ENCODE measurements at regions not wholly inside any gene's neighbourhood (a gene's known extent, or its start where the extent isn't known, plus 50 kb on each side); places are given as distances from the start of the nearest gene placed in this dataset.
"Not testable (repeated sequence)": the region's sequence is repeated elsewhere in the genome, so short reads cannot be mapped to it uniquely, and the experiment has no call there.

- Histone ChIP-seq H3K27ac (no peak overlapping the region), H3K36me3 (no peaks in the 10 kb centered on the region), H3K9me3 (replicated peaks) (no peaks in the 10 kb centered on the region), H3K27me3 (no peaks in the 10 kb centered on the region), H3K4me3 (no peak overlapping the region), H3K4me1 (no peaks in the 10 kb centered on the region)
- no peak for DNase-seq
Measured at GRCh38 chr15:55126111-55126510, 70.6 kb downstream of the RSL24D1 start.

- no peaks in the 10 kb centered on the region for H3K27me3 ChIP-seq
- no peak overlapping the region for H3K4me3 ChIP-seq
- no peak overlapping the region for H3K27ac ChIP-seq
- no peaks in the 10 kb centered on the region for H3K9me3 ChIP-seq (replicated peaks)
- no peak for DNase-seq
- H3K36me3 ChIP-seq, result no peaks in the 10 kb centered on the region
- H3K4me1 ChIP-seq, result no peaks in the 10 kb centered on the region
Measured at GRCh38 chr15:55124616-55125015, 72.1 kb downstream of the RSL24D1 start.

GRCh38 chr15:55118344-55118870, 78.3 kb downstream of the RSL24D1 start:
- no peaks in the 10 kb centered on the region for H3K4me1 ChIP-seq
- no peak for DNase-seq

GRCh38 chr15:55116636-55117035, 80.1 kb downstream of the RSL24D1 start:
- Histone ChIP-seq H3K36me3 (no peaks in the 10 kb centered on the region), H3K4me3 (no peak overlapping the region), H3K4me1 (no peaks in the 10 kb centered on the region), H3K27ac (no peak overlapping the region), H3K27me3 (no peaks in the 10 kb centered on the region), H3K9me3 (replicated peaks) (no peaks in the 10 kb centered on the region)
- DNase-seq, result no peak

More at GRCh38 chr15:55118344-55118870, 78.3 kb downstream of the RSL24D1 start:
- Histone ChIP-seq H3K27me3 (no peaks in the 10 kb centered on the region), H3K9me3 (replicated peaks) (no peaks in the 10 kb centered on the region), H3K36me3 (no peaks in the 10 kb centered on the region), H3K4me3 (no peak overlapping the region), H3K27ac (no peak overlapping the region)

GRCh38 chr15:55113736-55114135, 83.0 kb downstream of the RSL24D1 start:
- H3K4me1 ChIP-seq, result no peaks in the 10 kb centered on the region
- H3K27ac ChIP-seq, result no peak overlapping the region
- no peaks in the 10 kb centered on the region for H3K9me3 ChIP-seq (replicated peaks)
- H3K27me3 ChIP-seq, result no peaks in the 10 kb centered on the region
- H3K36me3 ChIP-seq, result no peaks in the 10 kb centered on the region
- DNase-seq, result peak; percentile 31 to 58
- no peak overlapping the region for H3K4me3 ChIP-seq

DNA sequence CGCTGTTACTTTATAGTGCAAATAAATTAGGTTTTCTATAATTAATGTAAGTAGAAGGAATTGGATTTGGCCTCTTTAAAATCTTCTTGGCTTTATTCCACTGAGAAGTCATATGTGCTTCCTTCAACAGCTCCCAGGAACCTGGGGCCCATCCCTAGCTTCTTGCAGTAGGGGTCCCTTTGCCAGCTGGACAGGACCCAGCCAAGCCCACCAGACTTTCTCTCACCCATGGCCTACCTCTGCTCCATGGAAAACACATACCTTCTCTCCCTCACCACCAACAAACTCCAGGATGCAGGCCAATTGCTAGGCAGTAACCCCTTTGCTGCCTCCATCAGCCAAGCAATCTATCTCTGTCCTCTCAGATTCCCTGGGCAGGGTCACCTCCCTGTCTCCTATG, 84.0 kb downstream of the RSL24D1 start:
- H3K27ac ChIP-seq, result no peak overlapping the region
- H3K9me3 ChIP-seq (replicated peaks), result no peaks in the 10 kb centered on the region
- H3K4me3 ChIP-seq, result no peak overlapping the region
- H3K27me3 ChIP-seq, result 0 out of 2 replicates have a peak, but pooled peaks cover 3% of the 10 kb centered on the region
- H3K4me1 ChIP-seq, result no peaks in the 10 kb centered on the region
- no peak for DNase-seq
- no peaks in the 10 kb centered on the region for H3K36me3 ChIP-seq

DNA sequence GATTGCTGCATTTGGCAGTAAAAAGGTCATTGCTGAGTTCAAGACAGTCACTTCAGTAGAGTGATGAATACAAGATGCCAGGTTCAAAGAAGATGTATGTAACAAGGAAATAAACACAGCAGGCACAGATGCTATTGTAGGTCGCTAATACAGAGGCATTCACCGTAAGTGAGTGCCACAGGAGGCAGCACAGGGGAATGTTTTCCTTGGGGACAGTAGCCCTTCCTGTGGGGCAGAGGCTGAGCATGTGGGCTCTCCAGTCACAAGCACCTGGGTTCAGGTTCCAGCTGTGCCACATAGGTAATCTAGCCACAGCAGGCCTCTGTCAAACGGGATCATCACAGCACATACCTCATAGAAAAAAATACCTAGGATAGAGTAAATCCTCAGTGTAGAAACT, 86.3 kb downstream of the RSL24D1 start:
- Histone ChIP-seq H3K27ac (no peak overlapping the region), H3K4me3 (no peak overlapping the region), H3K4me1 (no peaks in the 10 kb centered on the region), H3K27me3 (0 out of 2 replicates have a peak, but pooled peaks cover 7% of the 10 kb centered on the region), H3K9me3 (replicated peaks) (no peaks in the 10 kb centered on the region), H3K36me3 (no peaks in the 10 kb centered on the region)
- DNase-seq, result no peak

DNA sequence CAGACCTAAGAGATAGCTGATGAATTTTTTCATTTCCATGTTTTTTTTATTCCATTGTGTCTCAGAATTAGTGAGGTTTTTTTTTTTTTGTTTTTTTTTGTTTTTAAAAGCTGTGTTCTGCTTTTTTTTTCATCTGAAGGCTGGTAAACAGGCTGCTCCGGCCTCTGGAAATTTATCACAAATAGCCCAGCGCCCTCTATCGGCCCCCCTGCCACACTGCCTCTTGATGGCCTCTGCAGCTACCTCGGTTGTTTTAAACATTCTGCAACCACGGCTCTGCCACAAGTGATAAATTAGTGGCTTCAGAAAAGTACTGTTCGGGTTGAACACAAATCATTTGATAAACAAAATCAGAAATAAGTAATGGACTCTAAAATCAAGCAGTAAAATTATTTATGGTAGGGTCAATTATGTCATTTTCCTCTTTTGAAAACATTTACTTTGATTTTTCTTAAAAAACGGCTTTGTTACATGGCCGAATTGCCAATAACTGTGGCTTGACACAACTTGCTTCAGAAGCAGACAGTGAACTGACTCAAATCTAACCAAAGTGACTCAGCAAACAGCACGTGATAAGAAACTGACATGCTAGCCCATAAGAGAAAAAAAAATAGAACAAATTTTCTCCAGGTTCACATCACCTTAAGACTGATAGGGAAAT, 87.8 kb downstream of the RSL24D1 start:
- no peaks in the 10 kb centered on the region for H3K9me3 ChIP-seq (replicated peaks)
- DNase-seq, result peak; percentile 46 to 72
- H3K4me3 ChIP-seq, result no peak overlapping the region
- no peak overlapping the region for H3K27ac ChIP-seq
- H3K27me3 ChIP-seq, result 0 out of 2 replicates have a peak, but pooled peaks cover 7% of the 10 kb centered on the region
- no peaks in the 10 kb centered on the region for H3K36me3 ChIP-seq
- no peaks in the 10 kb centered on the region for H3K4me1 ChIP-seq

DNA sequence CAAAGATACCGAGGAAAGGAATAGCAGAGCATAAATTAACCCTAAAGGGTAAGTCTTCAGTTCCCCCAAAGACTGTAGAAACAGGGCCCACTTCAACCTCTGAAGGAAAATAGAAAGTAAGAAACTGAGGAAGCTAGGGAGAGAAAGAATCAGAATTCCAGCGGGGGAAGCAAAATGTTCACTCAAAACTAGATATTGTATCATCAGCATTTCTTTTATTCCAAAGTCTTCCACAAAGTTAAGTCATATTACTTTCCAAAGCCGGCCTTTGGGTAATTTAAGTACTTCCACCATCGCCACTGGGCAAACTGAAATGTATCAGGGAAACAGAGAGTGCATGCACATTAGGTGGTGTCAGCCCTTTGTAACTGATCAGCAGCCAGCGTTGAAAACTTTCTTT, 88.3 kb downstream of the RSL24D1 start:
- no peak overlapping the region for H3K4me3 ChIP-seq
- no peak overlapping the region for H3K27ac ChIP-seq
- no peaks in the 10 kb centered on the region for H3K4me1 ChIP-seq
- no peaks in the 10 kb centered on the region for H3K9me3 ChIP-seq (replicated peaks)
- H3K27me3 ChIP-seq, result 0 out of 2 replicates have a peak, but pooled peaks cover 7% of the 10 kb centered on the region
- no peak for DNase-seq
- no peaks in the 10 kb centered on the region for H3K36me3 ChIP-seq

GRCh38 chr15:55106155-55106554, 90.6 kb downstream of the RSL24D1 start:
- no peak for DNase-seq
- Histone ChIP-seq H3K9me3 (replicated peaks) (no peaks in the 10 kb centered on the region), H3K4me1 (no peaks in the 10 kb centered on the region), H3K4me3 (no peak overlapping the region), H3K36me3 (no peaks in the 10 kb centered on the region), H3K27ac (no peak overlapping the region), H3K27me3 (0 out of 2 replicates have a peak, but pooled peaks cover 7% of the 10 kb centered on the region)

- H3K36me3 ChIP-seq, result no peaks in the 10 kb centered on the region
- no peak for DNase-seq
- H3K9me3 ChIP-seq (replicated peaks), result no peaks in the 10 kb centered on the region
- no peaks in the 10 kb centered on the region for H3K27me3 ChIP-seq
- H3K27ac ChIP-seq, result no peak overlapping the region
- no peak overlapping the region for H3K4me3 ChIP-seq
- H3K4me1 ChIP-seq, result no peaks in the 10 kb centered on the region
Measured at GRCh38 chr15:55094136-55094535, 102.6 kb downstream of the RSL24D1 start.

DNA sequence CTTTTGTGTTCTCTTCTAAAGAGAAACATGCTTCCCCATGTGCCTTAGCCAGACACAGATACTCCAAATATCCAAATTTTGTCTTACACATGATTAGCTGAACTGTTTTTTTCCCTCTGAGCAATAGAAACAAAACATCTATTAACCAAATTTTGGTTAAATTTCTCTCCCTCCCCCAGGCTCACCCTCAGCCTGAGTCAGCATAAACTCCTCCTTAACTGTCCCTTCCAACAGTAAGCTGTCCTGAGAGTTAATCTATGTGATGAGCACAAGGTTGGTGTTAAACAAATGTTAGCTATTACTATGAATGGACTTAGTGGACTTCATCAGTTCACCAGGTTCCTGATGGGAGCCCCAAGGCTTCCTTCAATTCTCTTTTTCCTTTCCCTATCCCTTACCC, 108.5 kb downstream of the RSL24D1 start:
- Histone ChIP-seq H3K27me3 (no peaks in the 10 kb centered on the region; the same call in 1 of the 2 replicates), H3K4me1 (no peaks in the 10 kb centered on the region), H3K27ac (no peak overlapping the region), H3K4me3 (no peak overlapping the region), H3K36me3 (no peaks in the 10 kb centered on the region), H3K9me3 (replicated peaks) (no peaks in the 10 kb centered on the region)
- no peak for DNase-seq

DNA sequence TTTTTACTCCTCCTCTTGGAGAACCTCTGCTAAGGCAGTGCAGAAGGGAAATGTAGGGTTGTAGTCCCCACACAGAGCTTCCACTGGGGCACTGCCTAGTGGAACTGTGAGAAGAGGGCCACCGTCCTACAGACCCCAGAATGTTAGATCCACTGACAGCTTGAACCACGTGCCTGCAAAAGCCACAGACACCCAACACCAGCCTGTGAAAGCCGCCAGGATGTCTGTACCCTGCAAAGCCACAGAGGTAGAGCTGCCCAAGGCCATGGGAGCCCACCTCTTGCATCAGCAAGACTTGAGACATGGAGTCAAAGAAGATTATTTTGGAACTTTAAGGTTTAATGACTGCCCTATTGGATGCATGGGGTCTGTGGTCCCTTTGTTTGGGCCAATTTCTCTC, 112.1 kb downstream of the RSL24D1 start:
- Histone ChIP-seq H3K4me1 (no peaks in the 10 kb centered on the region), H3K27me3 (no peaks in the 10 kb centered on the region; the same call in 1 of the 2 replicates), H3K4me3 (no peak overlapping the region), H3K9me3 (replicated peaks) (no peaks in the 10 kb centered on the region), H3K27ac (no peak overlapping the region), H3K36me3 (no peaks in the 10 kb centered on the region)
- no peak for DNase-seq

- no peak for DNase-seq
- no peaks in the 10 kb centered on the region for H3K9me3 ChIP-seq (replicated peaks)
- H3K27me3 ChIP-seq, result no peaks in the 10 kb centered on the region; the same call in 1 of the 2 replicates
- no peaks in the 10 kb centered on the region for H3K4me1 ChIP-seq
- H3K27ac ChIP-seq, result no peak overlapping the region
- no peak overlapping the region for H3K4me3 ChIP-seq
- no peaks in the 10 kb centered on the region for H3K36me3 ChIP-seq
Measured at GRCh38 chr15:55084216-55084615, 112.5 kb downstream of the RSL24D1 start.

DNA sequence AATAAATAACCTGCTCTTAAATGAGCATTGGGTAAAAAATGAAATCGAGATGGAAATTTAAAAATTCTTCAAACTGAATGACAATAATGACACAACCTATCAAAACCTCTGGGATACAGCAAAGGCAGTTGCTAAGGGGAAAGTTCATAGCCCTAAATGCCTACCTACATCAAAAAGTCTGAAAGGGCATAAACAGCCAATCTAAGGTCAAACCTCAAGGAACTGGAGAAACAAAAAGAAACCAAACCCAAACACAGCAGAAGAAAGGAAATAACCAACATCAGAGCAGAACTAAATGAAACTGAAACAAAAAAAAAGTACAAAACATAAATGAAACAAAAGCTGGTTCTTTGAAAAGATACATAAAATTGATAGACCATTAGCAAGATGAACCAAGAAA, 119.7 kb downstream of the RSL24D1 start:
- H3K4me1 ChIP-seq; H3K27me3 ChIP-seq; H3K9me3 ChIP-seq (replicated peaks); DNase-seq; H3K4me3 ChIP-seq; H3K27ac ChIP-seq; H3K36me3 ChIP-seq: not testable (repeated sequence)

GRCh38 chr15:55074431-55074830, 122.3 kb downstream of the RSL24D1 start:
- H3K4me1 ChIP-seq, result no peaks in the 10 kb centered on the region
- H3K9me3 ChIP-seq (replicated peaks), result no peaks in the 10 kb centered on the region
- no peak overlapping the region for H3K27ac ChIP-seq
- no peak overlapping the region for H3K4me3 ChIP-seq
- no peak for DNase-seq
- no peaks in the 10 kb centered on the region for H3K36me3 ChIP-seq
- H3K27me3 ChIP-seq, result no peaks in the 10 kb centered on the region

Data from SJCRH30 (cell line).